KOPT-K1 (cell line): ENCODE measurements at regions not wholly inside any gene's neighbourhood (a gene's known extent, or its start where the extent isn't known, plus 50 kb on each side); places are given as distances from the start of the nearest gene placed in this dataset.
"Not testable (repeated sequence)": the region's sequence is repeated elsewhere in the genome, so short reads cannot be mapped to it uniquely, and the experiment has no call there.

ENCODE experiments used
- H3K27ac ChIP-seq: fragments of 200-600 bp; sonication (generic); 2 replicates; pipeline ENCODE4 v1.5.1; 2016; ENCODE audit warnings: antibody characterized with exemption, mild to moderate bottlenecking, low read depth, low read length; ENCODE audit not compliant: poor library complexity, severe bottlenecking
- H3K36me3 ChIP-seq: fragments of 200-600 bp; sonication (generic); 2 replicates; pipeline ENCODE4 v1.5.1; 2017; ENCODE audit warnings: antibody characterized with exemption, mild to moderate bottlenecking, low read length, moderate library complexity; ENCODE audit not compliant: insufficient read depth
- H3K9me3 ChIP-seq: fragments of 200-600 bp; sonication (generic); 2 replicates; pipeline ENCODE4 v1.5.1; 2017; ENCODE audit warnings: antibody characterized with exemption, low read length, mild to moderate bottlenecking; ENCODE audit not compliant: insufficient read depth, poor library complexity, severe bottlenecking

DNA sequence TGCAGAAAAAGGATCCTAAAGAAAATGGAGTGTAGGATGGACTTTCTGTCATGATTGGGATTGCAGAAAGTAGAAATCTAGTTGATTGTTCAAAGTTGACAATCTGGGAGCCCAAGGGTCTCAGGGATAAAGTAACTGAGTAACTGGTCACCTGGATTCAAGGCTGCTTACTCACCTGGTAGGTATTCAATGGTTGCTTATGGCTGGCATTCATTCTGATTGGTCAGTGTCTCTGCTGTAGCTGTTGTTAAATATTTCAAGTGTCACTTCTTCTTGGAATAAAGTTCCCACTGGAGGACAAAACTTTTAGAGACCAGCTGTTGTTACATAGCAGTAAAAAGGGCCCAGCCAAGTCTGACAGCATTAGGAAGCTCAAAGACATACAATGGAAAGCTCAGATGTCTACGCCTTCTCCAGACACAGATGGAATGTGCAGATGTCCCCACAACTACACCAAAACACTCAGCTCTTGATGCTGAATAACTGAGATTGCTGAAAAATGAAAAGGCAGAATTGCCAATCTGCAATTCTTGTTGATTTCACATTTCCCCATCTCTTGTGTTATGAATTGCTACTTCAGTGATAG lies 106.9 kb downstream of the ZNF467 start:
- Histone ChIP-seq H3K9me3 (no peaks in the 10 kb centered on the region), H3K36me3 (no peaks in the 10 kb centered on the region), H3K27ac (no peak overlapping the region)

DNA sequence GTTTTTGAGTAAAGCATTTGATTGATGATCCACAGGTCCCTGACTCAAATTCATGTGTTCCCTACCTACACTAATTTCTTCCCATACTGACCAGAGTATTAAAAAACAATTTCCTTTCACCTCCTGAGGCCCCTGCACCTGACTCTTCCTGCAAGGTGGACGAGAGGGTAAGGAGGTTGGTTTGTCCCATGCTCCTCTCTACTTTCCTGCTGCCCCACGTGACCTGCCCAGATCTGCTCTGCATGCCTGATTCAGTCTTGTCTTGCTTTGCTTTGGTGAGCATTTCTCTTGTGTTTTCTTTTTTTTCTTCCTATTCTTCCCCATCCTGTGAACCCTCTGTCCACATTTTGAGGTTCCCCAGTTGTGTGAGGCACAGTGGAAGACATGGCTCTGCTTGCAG lies 107.8 kb downstream of the ZNF467 start:
- not testable (repeated sequence) for H3K36me3 ChIP-seq, H3K27ac ChIP-seq, H3K9me3 ChIP-seq

DNA sequence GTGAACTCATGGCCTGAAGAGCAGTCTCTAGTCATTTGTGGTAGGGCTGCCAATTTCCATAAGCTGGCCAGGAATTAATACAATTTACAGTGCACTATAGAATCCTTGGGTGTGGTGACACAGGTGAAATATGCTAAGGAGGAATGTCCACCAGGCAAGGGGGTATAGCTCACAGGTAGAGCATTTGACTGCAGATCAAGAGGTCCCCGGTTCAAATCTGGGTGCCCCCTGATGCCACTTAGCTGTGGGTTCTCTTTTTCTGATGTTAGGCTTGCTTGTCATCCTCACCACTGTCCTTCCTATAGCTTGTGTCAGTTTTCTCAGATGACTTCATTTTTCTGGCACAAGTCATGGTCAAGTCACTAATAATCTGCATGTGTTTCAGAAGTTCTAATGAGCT lies 108.7 kb downstream of the ZNF467 start:
- H3K27ac ChIP-seq = no peak overlapping the region
- no peaks in the 10 kb centered on the region for H3K36me3 ChIP-seq
- H3K9me3 ChIP-seq = no peaks in the 10 kb centered on the region

DNA sequence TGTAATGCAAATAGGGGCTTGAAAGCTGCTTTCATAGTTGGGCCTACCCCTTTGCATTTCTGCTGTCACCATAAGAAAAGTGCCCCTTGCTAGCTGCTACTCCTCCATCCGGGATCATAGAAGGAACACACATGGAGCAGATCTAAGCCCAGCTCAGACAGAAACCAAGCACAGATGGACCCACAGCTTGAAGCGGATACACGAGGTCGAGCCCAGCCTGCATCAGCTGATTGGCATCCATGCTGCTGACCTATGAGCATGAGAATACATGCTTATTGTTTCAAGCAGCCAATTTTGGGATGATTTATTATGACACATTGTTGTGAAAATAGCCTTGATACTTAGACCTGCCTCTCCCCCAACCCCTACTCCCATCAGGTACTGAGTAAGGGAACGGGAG lies 109.2 kb downstream of the ZNF467 start:
- H3K27ac ChIP-seq = no peak overlapping the region

DNA sequence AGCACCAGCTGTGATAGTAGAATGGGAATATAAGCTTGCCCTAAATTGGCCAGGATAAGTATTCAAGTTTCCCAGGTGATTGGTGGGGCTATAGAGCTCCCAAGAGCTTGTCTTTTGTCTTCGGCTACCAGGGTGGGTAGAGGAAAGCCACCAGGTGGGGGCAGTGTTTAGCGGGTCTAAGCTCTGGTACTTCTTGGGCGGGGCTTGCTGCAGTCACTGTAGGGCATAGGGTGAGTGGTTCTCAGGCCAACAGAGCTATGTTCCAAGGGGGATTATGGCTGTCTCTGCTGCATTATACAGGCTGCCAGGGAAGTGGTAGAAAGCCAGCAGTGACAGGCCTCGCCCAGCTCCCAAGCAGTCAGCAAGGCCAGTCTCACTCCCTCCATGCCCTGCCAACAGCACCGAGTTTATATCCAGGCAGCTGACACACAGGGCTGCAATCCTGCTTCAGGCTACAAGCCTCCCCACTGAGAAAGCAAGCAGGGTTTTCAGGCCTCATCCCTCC lies 110.7 kb downstream of the ZNF467 start:
- Histone ChIP-seq H3K27ac (no peak overlapping the region), H3K9me3 (no peaks in the 10 kb centered on the region), H3K36me3 (no peaks in the 10 kb centered on the region)

More for the DNA sequence above, 109.2 kb downstream of the ZNF467 start:
- Histone ChIP-seq H3K9me3 (no peaks in the 10 kb centered on the region), H3K36me3 (no peaks in the 10 kb centered on the region)

DNA sequence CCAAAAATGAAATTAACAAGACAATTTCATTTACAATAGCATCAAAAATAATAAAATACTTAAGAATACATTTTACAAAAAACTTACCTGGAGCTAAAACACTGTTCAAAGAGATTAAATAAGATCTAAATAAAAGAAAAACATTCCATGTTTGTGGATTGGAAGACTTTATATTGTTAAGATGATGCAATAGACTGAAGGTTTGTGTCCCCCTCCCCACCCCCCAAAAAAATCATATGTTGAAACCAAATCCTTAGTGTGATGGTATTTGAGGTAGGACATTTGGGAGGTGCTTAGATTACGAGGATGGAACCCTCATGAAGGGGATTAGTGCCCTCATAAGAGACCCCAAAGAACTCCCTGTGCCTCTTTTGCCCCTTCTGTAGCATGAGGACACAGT lies 117.6 kb downstream of the ZNF467 start:
- Histone ChIP-seq H3K9me3 (peaks cover 35% of the 10 kb centered on the region), H3K27ac (no peak overlapping the region), H3K36me3 (no peaks in the 10 kb centered on the region)

DNA sequence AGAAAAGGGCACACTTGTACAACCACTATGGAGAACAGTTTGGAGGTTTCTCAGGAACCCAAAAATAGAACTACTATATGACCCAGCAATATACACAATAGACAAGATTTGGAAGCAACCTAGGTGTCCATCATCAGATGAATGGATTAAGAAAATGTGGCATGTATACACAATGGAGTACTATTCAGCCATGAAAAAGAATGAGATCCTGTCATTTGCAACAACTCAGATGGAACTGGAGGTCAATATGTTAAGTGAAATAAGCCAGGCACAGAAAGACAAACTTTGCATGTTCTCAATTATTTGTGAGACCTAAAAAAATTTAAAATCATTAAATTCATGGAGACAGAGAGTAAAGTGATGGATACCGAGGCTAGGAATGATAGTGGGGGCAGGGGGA lies 118.8 kb downstream of the ZNF467 start:
- no peak overlapping the region for H3K27ac ChIP-seq
- H3K9me3 ChIP-seq = peaks cover 39% of the 10 kb centered on the region
- no peaks in the 10 kb centered on the region for H3K36me3 ChIP-seq

DNA sequence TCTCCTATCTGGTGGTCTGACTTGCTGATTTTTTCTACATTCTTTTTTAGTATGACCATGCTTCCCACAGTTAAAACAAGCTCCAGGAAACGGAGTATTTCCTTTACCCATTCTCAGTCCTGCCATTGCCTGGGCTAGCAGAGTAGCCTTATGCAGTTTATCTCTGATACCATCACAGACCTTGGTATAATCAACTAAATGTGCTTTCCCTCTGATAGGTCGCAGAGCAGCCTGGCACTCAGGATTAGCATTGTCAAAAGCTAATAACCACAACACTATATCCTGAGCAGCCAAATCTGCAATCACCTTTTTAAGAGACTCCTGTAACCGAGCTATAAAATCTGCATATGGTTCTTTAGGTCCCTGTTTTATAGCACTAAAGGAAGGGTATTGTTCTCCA lies 123.2 kb downstream of the ZNF467 start:
- not testable (repeated sequence) for H3K36me3 ChIP-seq, H3K27ac ChIP-seq
- H3K9me3 ChIP-seq = peaks cover 39% of the 10 kb centered on the region

DNA sequence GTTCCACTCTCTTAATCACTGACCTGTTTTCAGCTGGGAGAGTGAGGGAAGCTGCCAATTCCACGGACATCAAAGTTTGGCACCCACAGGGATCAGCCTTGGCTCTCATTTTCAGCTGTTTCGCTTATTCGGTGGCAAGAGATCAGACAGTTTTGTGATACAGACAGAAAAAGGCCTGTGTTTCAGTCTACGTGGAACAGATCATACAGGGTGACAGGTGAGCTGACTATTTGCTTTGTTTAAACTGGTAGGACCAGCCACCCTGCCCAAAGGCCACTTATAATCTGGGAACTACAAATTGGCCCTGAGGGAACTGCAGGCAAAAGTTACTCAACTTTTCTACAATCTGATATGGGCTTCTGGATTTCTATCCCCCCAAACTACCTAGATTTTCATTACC lies 128.6 kb downstream of the ZNF467 start:
- no peaks in the 10 kb centered on the region for H3K9me3 ChIP-seq
- no peaks in the 10 kb centered on the region for H3K36me3 ChIP-seq
- H3K27ac ChIP-seq = no peak overlapping the region

DNA sequence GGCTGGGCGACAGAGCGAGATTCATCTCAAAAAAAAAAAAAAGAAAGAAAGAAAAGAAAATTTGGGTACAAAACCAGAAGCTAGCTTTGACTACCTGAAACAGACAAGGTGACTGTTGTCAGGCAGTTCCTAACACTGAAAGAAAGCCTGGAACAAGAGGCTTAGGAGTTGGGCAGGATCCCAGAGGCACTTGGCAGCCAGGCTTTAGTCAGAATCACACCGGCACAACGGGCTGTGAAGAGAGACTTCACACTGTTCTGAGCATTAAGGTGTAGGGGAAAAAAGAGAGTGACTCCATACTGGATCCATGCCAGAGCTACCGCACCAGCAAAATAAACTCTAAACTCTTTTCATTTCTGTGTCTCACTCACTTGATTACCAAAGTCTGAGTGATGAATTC lies 130.8 kb downstream of the ZNF467 start:
- no peaks in the 10 kb centered on the region for H3K9me3 ChIP-seq
- no peaks in the 10 kb centered on the region for H3K36me3 ChIP-seq

DNA sequence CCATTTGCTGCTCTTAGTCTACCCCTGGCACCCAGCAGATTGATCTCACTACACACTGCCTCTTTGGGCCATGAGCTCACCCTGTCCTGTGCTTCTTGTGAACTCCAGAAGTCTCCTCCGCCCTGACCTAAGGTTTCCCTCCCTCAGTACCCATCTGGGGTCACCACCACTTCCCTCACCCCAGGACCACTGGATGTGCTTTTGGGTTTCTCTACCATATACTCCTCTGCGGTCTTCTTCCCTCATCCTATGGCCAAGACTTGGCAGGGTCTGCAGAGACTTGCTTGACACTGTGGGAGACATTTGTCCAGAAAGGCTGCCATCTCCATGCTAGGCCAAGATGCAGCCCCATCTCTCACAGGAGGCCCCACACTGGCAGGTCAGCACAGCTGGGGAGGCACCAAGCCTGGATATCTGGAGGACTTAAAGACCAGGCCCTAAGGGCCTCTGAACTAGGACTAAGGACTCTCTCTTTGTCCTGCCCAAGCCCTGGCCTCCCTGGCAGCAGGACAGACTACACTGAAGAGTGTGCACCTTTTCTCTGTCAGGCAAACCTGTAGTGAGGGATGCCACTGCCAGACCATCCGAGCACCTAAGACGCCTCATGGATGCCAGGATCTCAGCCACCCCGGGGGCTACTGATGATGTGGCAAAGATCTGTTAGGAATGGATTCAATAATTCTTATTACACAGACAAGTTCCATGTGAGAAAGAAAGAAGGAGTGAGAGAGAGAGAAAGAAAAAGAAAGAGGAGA lies 134.6 kb downstream of the ZNF467 start:
- no peaks in the 10 kb centered on the region for H3K36me3 ChIP-seq
- no peaks in the 10 kb centered on the region for H3K9me3 ChIP-seq
- H3K27ac ChIP-seq = no peak overlapping the region

More for the DNA sequence above, 130.8 kb downstream of the ZNF467 start:
- no peak overlapping the region for H3K27ac ChIP-seq

DNA sequence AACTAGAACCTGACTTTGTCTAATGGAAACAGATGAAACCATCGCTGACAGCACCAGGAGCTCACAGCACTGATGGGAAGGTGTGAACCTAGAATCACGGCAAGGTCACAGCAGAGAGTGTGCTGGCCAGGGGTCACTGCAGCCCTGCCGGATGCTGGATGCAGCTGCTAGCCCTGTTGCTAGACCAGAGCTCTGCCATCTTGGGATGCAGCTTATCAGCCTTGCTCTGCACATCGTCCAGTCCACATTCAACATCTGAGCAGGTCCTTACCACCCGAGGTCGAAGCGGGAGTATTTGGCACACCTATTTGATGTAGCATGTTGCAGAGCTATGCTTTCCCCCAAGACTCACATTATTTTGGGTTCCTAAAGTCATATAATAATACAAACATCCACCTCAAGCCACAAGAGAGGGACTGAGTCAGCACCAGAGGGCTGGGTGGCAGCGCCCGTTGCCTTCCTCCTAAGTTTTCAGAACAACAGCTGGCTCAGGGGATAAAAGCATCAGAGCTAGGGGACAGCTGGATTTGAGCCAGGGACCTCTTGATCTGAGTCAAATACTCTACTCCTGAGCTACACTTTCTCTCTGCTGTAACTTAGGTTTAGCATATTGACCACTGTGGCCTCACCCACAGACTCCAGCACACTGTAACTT lies 135.3 kb downstream of the ZNF467 start:
- H3K27ac ChIP-seq = no peak overlapping the region
- no peaks in the 10 kb centered on the region for H3K36me3 ChIP-seq
- no peaks in the 10 kb centered on the region for H3K9me3 ChIP-seq

DNA sequence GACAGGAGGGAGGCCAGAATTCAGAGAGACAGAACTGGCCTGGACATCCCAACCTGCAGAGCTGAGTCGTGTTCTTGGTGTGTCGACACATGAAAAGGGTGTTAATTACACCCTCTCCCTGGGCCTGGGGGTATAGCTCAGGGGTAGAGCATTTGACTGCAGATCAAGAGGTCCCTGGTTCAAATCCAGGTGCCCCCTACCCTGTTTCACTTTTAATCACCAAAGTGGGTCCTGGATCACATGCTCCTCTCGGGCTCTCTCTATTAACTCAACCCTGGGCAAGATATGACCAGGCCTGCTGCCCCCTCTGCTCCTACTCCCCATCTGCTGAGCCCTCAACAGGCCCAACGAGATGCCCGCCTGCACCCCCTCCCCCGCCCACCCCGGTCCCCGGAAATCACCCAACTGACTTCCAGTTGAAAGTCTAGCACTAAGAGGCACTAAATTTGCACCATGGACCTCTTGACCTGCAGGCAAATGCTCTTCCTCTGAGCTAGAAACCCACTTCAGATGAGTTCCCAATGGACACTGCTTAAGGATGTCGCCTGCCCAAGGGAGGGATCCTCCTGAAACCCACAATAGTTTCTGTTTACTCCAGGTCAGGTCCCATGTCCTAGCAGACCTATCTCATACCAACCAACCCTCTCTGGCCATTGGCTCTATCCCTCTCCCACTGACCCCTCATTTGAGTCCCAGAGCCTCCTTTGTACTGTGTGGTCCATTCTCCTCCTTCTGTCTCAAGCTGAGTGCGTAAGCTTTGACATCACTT lies 137.6 kb downstream of the ZNF467 start:
- H3K9me3 ChIP-seq = no peaks in the 10 kb centered on the region

DNA sequence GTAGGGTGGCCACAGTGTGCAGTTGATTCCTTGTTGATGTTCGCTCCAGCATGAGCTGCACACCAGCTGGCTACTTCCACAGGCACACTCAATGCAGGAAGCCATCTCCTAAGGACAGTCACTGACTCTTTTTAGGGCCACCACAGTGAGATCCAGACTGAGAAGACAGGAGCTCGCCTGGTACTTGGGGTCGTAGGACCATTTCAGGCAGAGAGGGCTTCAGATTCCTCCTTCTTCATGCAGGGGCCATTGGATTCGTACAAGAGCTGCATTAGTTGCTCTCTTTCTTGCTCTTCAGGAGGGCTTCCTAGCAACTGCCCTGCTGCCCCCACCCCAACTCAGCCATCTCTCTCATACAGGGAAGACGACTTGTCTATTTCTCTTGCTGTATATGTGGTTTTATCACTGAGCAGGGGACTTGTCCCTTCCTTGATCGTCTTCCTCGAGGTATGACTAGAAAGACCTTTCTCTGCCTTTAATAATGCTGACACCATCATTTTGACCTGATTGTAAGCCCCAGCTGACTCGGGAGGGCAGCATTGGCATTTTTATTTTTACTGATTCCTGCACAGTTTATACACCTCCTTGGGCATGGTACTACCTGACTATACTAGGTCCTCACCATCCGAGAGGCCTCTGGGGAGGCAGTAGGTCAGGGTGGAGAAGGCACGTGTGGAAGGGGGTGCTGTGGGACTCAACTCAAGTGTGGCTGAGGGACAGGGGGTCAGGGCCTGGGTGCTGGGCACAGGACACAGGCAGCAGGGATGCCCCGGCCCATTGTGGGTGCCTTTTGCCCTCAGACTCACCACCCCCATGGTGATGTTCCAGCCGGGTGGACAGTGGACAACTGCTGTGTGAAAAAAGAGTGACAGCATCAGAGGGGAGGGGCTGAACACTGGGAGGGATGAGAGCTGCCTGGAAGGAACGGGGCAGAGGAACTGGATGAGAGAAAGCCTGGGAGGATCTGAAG lies 136.7 kb upstream of the ZNF746 start:
- no peak overlapping the region for H3K27ac ChIP-seq
- no peaks in the 10 kb centered on the region for H3K9me3 ChIP-seq
- no peaks in the 10 kb centered on the region for H3K36me3 ChIP-seq

More for the DNA sequence above, 137.6 kb downstream of the ZNF467 start:
- Histone ChIP-seq H3K36me3 (no peaks in the 10 kb centered on the region), H3K27ac (no peak overlapping the region)
